ENCODE measurements at regions not wholly inside any gene's neighbourhood (a gene's known extent, or its start where the extent isn't known, plus 50 kb on each side); places are given as distances from the start of the nearest gene placed in this dataset.
A peak's percentile ranks its signal among the peaks of the same experiment; 100 is the strongest.

GRCh38 chr2:64219149-64219548 lies 74.9 kb upstream of the PELI1 start:
- no peak for DNase-seq (ENCODE audit: low read depth, low spot score)
- in situ Hi-C loops (cut with HindIII; ENCODE audit: low pct_unique_long_range_greater_than_20kb, low sequenced_read_pairs) = no loop called here

GRCh38 chr2:64220265-64220664 lies 76.0 kb upstream of the PELI1 start:
- in situ Hi-C loops (cut with HindIII; ENCODE audit: low pct_unique_long_range_greater_than_20kb, low sequenced_read_pairs) = no loop called here
- DNase-seq (ENCODE audit: low read depth, low spot score) = no peak

GRCh38 chr2:64220894-64221617 lies 76.8 kb upstream of the PELI1 start:
- in situ Hi-C loops (cut with HindIII; ENCODE audit: low pct_unique_long_range_greater_than_20kb, low sequenced_read_pairs) = no loop called here
- no peak for DNase-seq (ENCODE audit: low read depth, low spot score)

GRCh38 chr2:64221935-64222334 lies 77.7 kb upstream of the PELI1 start:
- DNase-seq (ENCODE audit: low read depth, low spot score) = no peak
- in situ Hi-C loops (cut with HindIII; ENCODE audit: low pct_unique_long_range_greater_than_20kb, low sequenced_read_pairs) = no loop called here

GRCh38 chr2:64222351-64222750 lies 78.1 kb upstream of the PELI1 start:
- in situ Hi-C loops (cut with HindIII; ENCODE audit: low pct_unique_long_range_greater_than_20kb, low sequenced_read_pairs) = no loop called here
- DNase-seq (ENCODE audit: low read depth, low spot score) = peak; percentile 75

- no peak for DNase-seq (ENCODE audit: low read depth, low spot score)
- in situ Hi-C loops (cut with HindIII; ENCODE audit: low pct_unique_long_range_greater_than_20kb, low sequenced_read_pairs) = no loop called here
Observed at GRCh38 chr2:64223055-64223454, 78.8 kb upstream of the PELI1 start.

- no peak for DNase-seq (ENCODE audit: low read depth, low spot score)
- in situ Hi-C loops (cut with HindIII; ENCODE audit: low pct_unique_long_range_greater_than_20kb, low sequenced_read_pairs) = no loop called here
Observed at GRCh38 chr2:64225491-64225890, 81.3 kb upstream of the PELI1 start.

- no peak for DNase-seq (ENCODE audit: low read depth, low spot score)
- in situ Hi-C loops (cut with HindIII; ENCODE audit: low pct_unique_long_range_greater_than_20kb, low sequenced_read_pairs) = no loop called here
Observed at GRCh38 chr2:64226611-64227010, 82.4 kb upstream of the PELI1 start.

- in situ Hi-C loops (cut with HindIII; ENCODE audit: low pct_unique_long_range_greater_than_20kb, low sequenced_read_pairs) = no loop called here
- no peak for DNase-seq (ENCODE audit: low read depth, low spot score)
Observed at GRCh38 chr2:64227603-64228125, 83.4 kb upstream of the PELI1 start.

- peak; percentile 94 for DNase-seq (ENCODE audit: low read depth, low spot score)
- in situ Hi-C loops (cut with HindIII; ENCODE audit: low pct_unique_long_range_greater_than_20kb, low sequenced_read_pairs) = no loop called here
Observed at GRCh38 chr2:64228126-64228678, 84.0 kb upstream of the PELI1 start.

GRCh38 chr2:64228918-64229317 lies 84.7 kb upstream of the PELI1 start:
- in situ Hi-C loops (cut with HindIII; ENCODE audit: low pct_unique_long_range_greater_than_20kb, low sequenced_read_pairs) = no loop called here
- no peak for DNase-seq (ENCODE audit: low read depth, low spot score)

- DNase-seq (ENCODE audit: low read depth, low spot score) = no peak
- in situ Hi-C loops (cut with HindIII; ENCODE audit: low pct_unique_long_range_greater_than_20kb, low sequenced_read_pairs) = no loop called here
Observed at GRCh38 chr2:64230540-64230939, 86.3 kb upstream of the PELI1 start.

GRCh38 chr2:64232266-64232665 lies 88.0 kb upstream of the PELI1 start:
- no peak for DNase-seq (ENCODE audit: low read depth, low spot score)
- in situ Hi-C loops (cut with HindIII; ENCODE audit: low pct_unique_long_range_greater_than_20kb, low sequenced_read_pairs) = no loop called here

- DNase-seq (ENCODE audit: low read depth, low spot score) = no peak
- in situ Hi-C loops (cut with HindIII; ENCODE audit: low pct_unique_long_range_greater_than_20kb, low sequenced_read_pairs) = no loop called here
Observed at GRCh38 chr2:64233376-64233922, 89.2 kb upstream of the PELI1 start.

GRCh38 chr2:64234150-64234549 lies 89.9 kb upstream of the PELI1 start:
- DNase-seq (ENCODE audit: low read depth, low spot score) = no peak

GRCh38 chr2:64234785-64235184 lies 90.6 kb upstream of the PELI1 start:
- in situ Hi-C loops (cut with HindIII; ENCODE audit: low pct_unique_long_range_greater_than_20kb, low sequenced_read_pairs) = no loop called here
- no peak for DNase-seq (ENCODE audit: low read depth, low spot score)

More at GRCh38 chr2:64234150-64234549, 89.9 kb upstream of the PELI1 start:
- in situ Hi-C loops (cut with HindIII; ENCODE audit: low pct_unique_long_range_greater_than_20kb, low sequenced_read_pairs) = no loop called here

GRCh38 chr2:64237266-64237665 lies 93.0 kb upstream of the PELI1 start:
- in situ Hi-C loops (cut with HindIII; ENCODE audit: low pct_unique_long_range_greater_than_20kb, low sequenced_read_pairs) = no loop called here
- DNase-seq (ENCODE audit: low read depth, low spot score) = no peak

- peak; percentile 96 for DNase-seq (ENCODE audit: low read depth, low spot score)
- in situ Hi-C loops (cut with HindIII; ENCODE audit: low pct_unique_long_range_greater_than_20kb, low sequenced_read_pairs) = no loop called here
Observed at GRCh38 chr2:64238799-64239198, 94.6 kb upstream of the PELI1 start.
